NCI-H1092 (cell line): ENCODE measurements at regions not wholly inside any gene's neighbourhood (a gene's known extent, or its start where the extent isn't known, plus 50 kb on each side); places are given as distances from the start of the nearest gene placed in this dataset.

Experiments used
- DNase-seq: peaks from one replicate; lab custom pipeline; 2025; lab: John Stamatoyannopoulos, UW

- no peak for DNase-seq
Measured at GRCh38 chr9:16202914-16203728, 650.3 kb downstream of the CCDC171 start.

GRCh38 chr9:16203729-16204573 lies 651.1 kb downstream of the CCDC171 start:
- DNase-seq = no peak

GRCh38 chr9:16205455-16205854 lies 652.6 kb downstream of the CCDC171 start:
- DNase-seq = no peak

GRCh38 chr9:16206518-16206917 lies 653.7 kb downstream of the CCDC171 start:
- DNase-seq = no peak

- DNase-seq = no peak
Measured at GRCh38 chr9:16207161-16207560, 654.3 kb downstream of the CCDC171 start.

- no peak for DNase-seq
Measured at GRCh38 chr9:16210440-16210839, 657.6 kb downstream of the CCDC171 start.

- DNase-seq = no peak
Measured at GRCh38 chr9:16211946-16212345, 658.5 kb downstream of the BNC2 start.

- peak; percentile 81 for DNase-seq
Measured at GRCh38 chr9:16213781-16214515, 656.5 kb downstream of the BNC2 start.

- DNase-seq = no peak
Measured at GRCh38 chr9:16214677-16215352, 655.7 kb downstream of the BNC2 start.

GRCh38 chr9:16215353-16215680 lies 655.2 kb downstream of the BNC2 start:
- DNase-seq = no peak

- DNase-seq = no peak
Measured at GRCh38 chr9:16217943-16218701, 652.3 kb downstream of the BNC2 start.

- DNase-seq = peak; percentile 35
Measured at GRCh38 chr9:16221366-16221765, 649.1 kb downstream of the BNC2 start.

GRCh38 chr9:16221822-16222547 lies 648.5 kb downstream of the BNC2 start:
- no peak for DNase-seq

- no peak for DNase-seq
Measured at GRCh38 chr9:16223074-16223871, 647.2 kb downstream of the BNC2 start.

GRCh38 chr9:16230731-16231130 lies 639.7 kb downstream of the BNC2 start:
- DNase-seq = peak; percentile 95

GRCh38 chr9:16236311-16236710 lies 634.2 kb downstream of the BNC2 start:
- no peak for DNase-seq

- no peak for DNase-seq
Measured at GRCh38 chr9:16236882-16237281, 633.6 kb downstream of the BNC2 start.

GRCh38 chr9:16238623-16239138 lies 631.8 kb downstream of the BNC2 start:
- no peak for DNase-seq

- DNase-seq = no peak
Measured at GRCh38 chr9:16241231-16241630, 629.2 kb downstream of the BNC2 start.
